HCT116 (cell line): ENCODE measurements at regions not wholly inside any gene's neighbourhood (a gene's known extent, or its start where the extent isn't known, plus 50 kb on each side); places are given as distances from the start of the nearest gene placed in this dataset.

ENCODE experiments used
- ATAC-seq: fragments of 200-7000 bp; cut with Tn5 transposase; 2 replicates; pipeline ENCODE4 v1.9.1; 2020; ENCODE audit warnings: mild to moderate bottlenecking, moderate library complexity
- BruUV-seq: library from RNA; stranded (reverse); fragments of 400-500 nt; replicated peaks from 2 replicates; lab custom pipeline; 2021; lab: Mats Ljungman, UMichigan
- CTCF ChIA-PET: fragments of 300-600 bp; sonication (Branson Sonifier 250); formaldehyde crosslinking; loops from one replicate; lab custom pipeline; 2021; ENCODE audit warnings: antibody characterized with exemption; lab: Charles Lee
- POLR2A ChIA-PET: fragments of 300-600, 350-600 bp; sonication (Branson Sonifier 250); formaldehyde crosslinking; loops from one replicate; lab custom pipeline; 2021; ENCODE audit warnings: antibody characterized with exemption; lab: Charles Lee
- RAD21 ChIA-PET, 2 experiments: fragments of 300-600 bp; sonication (Branson Sonifier 250); formaldehyde crosslinking; loops; one replicate each; lab custom pipeline; 2023; ENCODE audit warnings: low total read pairs in 2 of 2; ENCODE audit not compliant: uncharacterized antibody in 2 of 2, unreplicated experiment in 2 of 2, low non-redundant PET in 1 of 2; lab: Charles Lee
- DNase-seq: peaks from one replicate; pipeline ENCODE4 v3.0.0-alpha.2; 2010; ENCODE audit warnings: low read depth, low spot score
- H2AFZ ChIP-seq: fragments of 200-600 bp; shearing (Covaris generic), sonication (generic); 2 replicates; pipeline ENCODE4 v1.6.1; 2017; ENCODE audit warnings: low read depth, mixed run types, mixed read lengths, antibody characterized with exemption, low read length; ENCODE audit not compliant: poor library complexity, severe bottlenecking
- H3K27ac ChIP-seq: 2 replicates; pipeline ENCODE4 v1.5.1; 2012; ENCODE audit warnings: low read depth, low read length
- H3K27me3 ChIP-seq: fragments of 200-600 bp; sonication (generic); 2 replicates; pipeline ENCODE4 v1.6.1; 2016; ENCODE audit warnings: mixed run types, low read length, mixed read lengths; ENCODE audit not compliant: insufficient read depth
- H3K36me3 ChIP-seq, 2 experiments: fragments of 200-500 bp in 1 of 2; fragments of 200-600 bp in 1 of 2; sonication (Bioruptor generic) in 1 of 2; sonication (generic) in 1 of 2; 2 replicates each; pipeline versions ENCODE4 v1.5.1 to v1.6.1; 2014 to 2016; ENCODE audit warnings: low read length in 2 of 2, inconsistent platforms in 1 of 2, mixed read lengths in 1 of 2, mixed run types in 1 of 2; ENCODE audit not compliant: insufficient read depth in 2 of 2, control insufficient read depth in 1 of 2
- H3K4me1 ChIP-seq, 2 experiments: fragments of 200-600 bp in 1 of 2; sonication (generic) in 1 of 2; 2 replicates each; pipeline versions ENCODE4 v1.5.1 to v1.6.1; 2012 to 2017; ENCODE audit warnings: low read length in 2 of 2, inconsistent platforms in 1 of 2, mild to moderate bottlenecking in 1 of 2, mixed read lengths in 1 of 2, mixed run types in 1 of 2, moderate library complexity in 1 of 2; ENCODE audit not compliant: insufficient read depth in 2 of 2, control insufficient read depth in 1 of 2
- H3K4me2 ChIP-seq: fragments of 200-600 bp; sonication (generic); 2 replicates; pipeline ENCODE4 v1.6.1; 2017; ENCODE audit warnings: mixed run types, low read length, mixed read lengths
- H3K4me3 ChIP-seq, 2 experiments: fragments of 200-600 bp in 1 of 2; sonication (generic) in 1 of 2; replicated peaks in 1 of 2; 2 replicates each; pipeline ENCODE4 v1.5.1; 2011 to 2016; ENCODE audit warnings: low read length in 2 of 2, control low read depth in 1 of 2, low read depth in 1 of 2, mild to moderate bottlenecking in 1 of 2, mixed read lengths in 1 of 2, mixed run types in 1 of 2
- H3K79me2 ChIP-seq: fragments of 200-600 bp; sonication (generic); 2 replicates; pipeline ENCODE4 v1.6.1; 2017; ENCODE audit warnings: mild to moderate bottlenecking, mixed run types, low read length, moderate library complexity, mixed read lengths; ENCODE audit not compliant: insufficient read depth
- H3K9ac ChIP-seq: fragments of 200-600 bp; sonication (generic); 2 replicates; pipeline ENCODE4 v1.6.1; 2016; ENCODE audit warnings: low read length, mixed read lengths
- H3K9me2 ChIP-seq: fragments of 200-600 bp; sonication (generic), shearing (Covaris generic); 2 replicates; pipeline ENCODE4 v1.6.1; 2017; ENCODE audit warnings: mixed run types, mild to moderate bottlenecking, moderate library complexity; ENCODE audit not compliant: insufficient read depth
- H3K9me3 ChIP-seq, 2 experiments: fragments of 200-500 bp in 1 of 2; fragments of 200-600 bp in 1 of 2; sonication (Bioruptor generic) in 1 of 2; sonication (generic) in 1 of 2; 2 replicates each; pipeline ENCODE4 v1.6.1; 2014 to 2017; ENCODE audit warnings: low read length in 2 of 2, mixed read lengths in 2 of 2, inconsistent platforms in 1 of 2, low read depth in 1 of 2, mild to moderate bottlenecking in 1 of 2, mixed run types in 1 of 2, moderate library complexity in 1 of 2; ENCODE audit not compliant: control insufficient read depth in 1 of 2, insufficient read depth in 1 of 2
- H4K20me1 ChIP-seq: fragments of 200-600 bp; sonication (generic), shearing (Covaris generic); 2 replicates; pipeline ENCODE4 v1.6.1; 2017; ENCODE audit warnings: mixed run types, mild to moderate bottlenecking, moderate library complexity; ENCODE audit not compliant: insufficient read depth
- CTCF ChIP-seq, 3 experiments: fragments of 200-600 bp in 1 of 3; sonication (generic) in 1 of 3; IDR thresholded peaks in 2 of 3; conservative IDR thresholded peaks in 1 of 3; 2 replicates each; pipeline ENCODE4 v1.5.1; 2012 to 2017; ENCODE audit warnings: low read depth in 2 of 3, low read length in 2 of 3, antibody characterized with exemption in 1 of 3, borderline replicate concordance in 1 of 3, control low read depth in 1 of 3, mild to moderate bottlenecking in 1 of 3, mixed read lengths in 1 of 3, mixed run types in 1 of 3, moderate library complexity in 1 of 3; ENCODE audit not compliant: insufficient read depth in 1 of 3
- EGR1 ChIP-seq: IDR thresholded peaks from 2 replicates; pipeline ENCODE4 v1.6.1; 2012; ENCODE audit warnings: low read depth
- ELF1 ChIP-seq: IDR thresholded peaks from 2 replicates; pipeline ENCODE4 v1.6.1; 2012; ENCODE audit warnings: low read depth, borderline replicate concordance
- EZH2 ChIP-seq: fragments of 200-600 bp; sonication (generic); IDR thresholded peaks from 2 replicates; pipeline ENCODE4 v1.6.1; 2017; ENCODE audit warnings: antibody characterized with exemption, mixed run types
- SP1 ChIP-seq: IDR thresholded peaks from 2 replicates; pipeline ENCODE4 v1.6.1; 2012; ENCODE audit warnings: low read depth
- intact Hi-C: fragments of 100-400 bp; cut with micrococcal nuclease; formaldehyde crosslinking; loops from 2 replicates; pipeline ENCODE4 v1.10.0; 2022

- CTCF ChIA-PET, result no interaction called here
- no peak for ATAC-seq
- RAD21 ChIA-PET, result no interaction called here
- no TSS peak for BruUV-seq
- no peak for TF ChIP-seq EZH2
- TF ChIP-seq ELF1, result no peak
- Histone ChIP-seq H3K9me2 (no peaks in the 10 kb centered on the region), H3K4me2 (no peak overlapping the region), H3K79me2 (no peaks in the 10 kb centered on the region), H3K9me3 (peaks cover 0 to 20% of the 10 kb centered on the region in 2 experiments; a peak in 2 of 4 replicates), H3K9ac (no peak overlapping the region), H4K20me1 (no peaks in the 10 kb centered on the region), H3K27me3 (no peaks in the 10 kb centered on the region), H3K36me3 (no peaks in the 10 kb centered on the region), H2AFZ (no peak overlapping the region), H3K4me1 (no peaks in the 10 kb centered on the region), H3K27ac (no peak overlapping the region), H3K4me3 (no peak overlapping the region)
- POLR2A ChIA-PET, result no interaction called here
- DNase-seq, result no peak
- intact Hi-C loops, result no loop called here
These were observed 421.8 kb upstream of the ANO5 start for GRCh38 chr11:21771097-21771496.

GRCh38 chr11:21774212-21774611, 418.7 kb upstream of the ANO5 start:
- ATAC-seq, result no peak
- intact Hi-C loops, result no loop called here

More at GRCh38 chr11:21774212-21774611, 418.7 kb upstream of the ANO5 start:
- Histone ChIP-seq H3K27me3 (no peaks in the 10 kb centered on the region), H3K4me3 (no peak overlapping the region), H3K36me3 (no peaks in the 10 kb centered on the region), H3K79me2 (no peaks in the 10 kb centered on the region), H2AFZ (no peak overlapping the region), H3K9me3 (peaks cover 0 to 19% of the 10 kb centered on the region in 2 experiments; a peak in 2 of 4 replicates), H3K27ac (no peak overlapping the region), H3K4me2 (no peak overlapping the region), H3K9me2 (no peaks in the 10 kb centered on the region), H4K20me1 (no peaks in the 10 kb centered on the region), H3K4me1 (no peaks in the 10 kb centered on the region), H3K9ac (no peak overlapping the region)
- CTCF ChIA-PET, result no interaction called here
- BruUV-seq, result no TSS peak
- POLR2A ChIA-PET, result no interaction called here
- no peak for TF ChIP-seq CTCF (IDR thresholded peaks at IDR 0.05 in 2 of 3, conservative IDR thresholded peaks at IDR 0.05 in 1 of 3; ENCODE audit: borderline replicate concordance in 1 of 3, insufficient read depth in 1 of 3, low read depth in 2 of 3, low read length in 2 of 3)
- TF ChIP-seq SP1, result no peak
- no peak for TF ChIP-seq EGR1
- no peak for DNase-seq
- RAD21 ChIA-PET, result no interaction called here
